CD4-positive, CD25-positive, alpha-beta regulatory T cell (primary cell): ENCODE measurements at regions not wholly inside any gene's neighbourhood (a gene's known extent, or its start where the extent isn't known, plus 50 kb on each side); places are given as distances from the start of the nearest gene placed in this dataset.
A peak's percentile ranks its signal among the peaks of the same experiment; 100 is the strongest.

Experiments used
- ATAC-seq, 2 donors: fragments of 150-1000 bp; cut with Tn5 transposase; one replicate each; pipeline ENCODE4 v1.10.0; 2021; ENCODE audit warnings: low read depth in 2 of 2, moderate number of reproducible peaks in 2 of 2, moderate library complexity in 1 of 2
- DNase-seq, 3 donors: peaks; one replicate each; pipeline versions ENCODE4 v3.0.0 to v3.0.0-alpha.2; 2012 to 2022; ENCODE audit warnings: mixed read lengths in 1 of 3
- H3K27ac ChIP-seq: one replicate; pipeline ENCODE4 v1.7.0; 2013; ENCODE audit warnings: mild to moderate bottlenecking, low read length; ENCODE audit not compliant: insufficient read depth, poor library complexity, severe bottlenecking
- H3K27me3 ChIP-seq: one replicate; pipeline ENCODE4 v1.7.0; 2013; ENCODE audit warnings: low read length; ENCODE audit not compliant: control insufficient read depth, insufficient read depth
- H3K36me3 ChIP-seq: one replicate; pipeline ENCODE4 v1.7.0; 2013; ENCODE audit warnings: mild to moderate bottlenecking, low read length, moderate library complexity; ENCODE audit not compliant: control insufficient read depth, insufficient read depth
- H3K4me1 ChIP-seq: 2 replicates; pipeline ENCODE4 v1.7.0; 2013; ENCODE audit warnings: mild to moderate bottlenecking, low read length; ENCODE audit not compliant: insufficient read depth, control insufficient read depth, poor library complexity, severe bottlenecking
- H3K4me3 ChIP-seq: one replicate; pipeline ENCODE4 v1.7.0; 2013; ENCODE audit warnings: low read depth, mild to moderate bottlenecking, low read length, moderate library complexity
- H3K9me3 ChIP-seq, 2 experiments: 1 replicate in 1 of 2; 2 replicates in 1 of 2; pipeline ENCODE4 v1.7.0; 2013; ENCODE audit warnings: low read length in 2 of 2, mild to moderate bottlenecking in 1 of 2, moderate library complexity in 1 of 2; ENCODE audit not compliant: control insufficient read depth in 2 of 2
- H3K27ac Mint-ChIP-seq, 3 donors: one replicate each; pipeline ENCODE4 v1.8.0; 2020 to 2022; ENCODE audit warnings: mild to moderate bottlenecking in 3 of 3, mixed read lengths in 3 of 3, moderate library complexity in 2 of 3
- H3K27me3 Mint-ChIP-seq: one replicate; pipeline ENCODE4 v1.8.0; 2022; ENCODE audit warnings: mild to moderate bottlenecking, mixed read lengths
- H3K36me3 Mint-ChIP-seq: one replicate; pipeline ENCODE4 v1.8.0; 2020; ENCODE audit warnings: mixed read lengths
- H3K4me1 Mint-ChIP-seq, 4 donors: one replicate each; pipeline ENCODE4 v1.8.0; 2020 to 2022; ENCODE audit warnings: mixed read lengths in 4 of 4, mild to moderate bottlenecking in 1 of 4
- H3K4me3 Mint-ChIP-seq, 4 donors: one replicate each; pipeline ENCODE4 v1.8.0; 2020 to 2022; ENCODE audit warnings: mild to moderate bottlenecking in 4 of 4, mixed read lengths in 4 of 4, moderate library complexity in 3 of 4
- H3K9me3 Mint-ChIP-seq, 7 donors: one replicate each; pipeline ENCODE4 v1.8.0; 2020 to 2022; ENCODE audit warnings: mixed read lengths in 7 of 7, mild to moderate bottlenecking in 3 of 7, moderate library complexity in 2 of 7

- Mint-ChIP-seq H3K27ac (no peak overlapping the region), H3K36me3 (no peaks in the 10 kb centered on the region), H3K4me3 (no peak overlapping the region), H3K4me1 (no peaks in the 10 kb centered on the region), H3K27me3 (no peaks in the 10 kb centered on the region), H3K9me3 (peaks cover 0 to 4% (median 2%) of the 10 kb centered on the region in 7 donors)
- DNase-seq (no peak), ATAC-seq (no peak)
- no peaks in the 10 kb centered on the region for H3K36me3 ChIP-seq
- H3K9me3 ChIP-seq, result no peaks in the 10 kb centered on the region
- no peak overlapping the region for H3K27ac ChIP-seq
- H3K4me1 ChIP-seq, result no peaks in the 10 kb centered on the region
- H3K4me3 ChIP-seq, result no peak overlapping the region
- no peaks in the 10 kb centered on the region for H3K27me3 ChIP-seq
These were observed 84.8 kb upstream of the RNF217 start for GRCh38 chr6:124877468-124877867.

- Mint-ChIP-seq H3K36me3 (no peaks in the 10 kb centered on the region), H3K27ac (no peak overlapping the region), H3K4me1 (no peaks in the 10 kb centered on the region), H3K9me3 (peaks cover 0 to 4% (median 2%) of the 10 kb centered on the region in 7 donors), H3K27me3 (no peaks in the 10 kb centered on the region), H3K4me3 (no peak overlapping the region)
- H3K36me3 ChIP-seq, result no peaks in the 10 kb centered on the region
- no peaks in the 10 kb centered on the region for H3K27me3 ChIP-seq
- no peak overlapping the region for H3K4me3 ChIP-seq
- H3K27ac ChIP-seq, result no peak overlapping the region
- no peaks in the 10 kb centered on the region for H3K9me3 ChIP-seq
- DNase-seq (no peak), ATAC-seq (no peak)
- no peaks in the 10 kb centered on the region for H3K4me1 ChIP-seq
These were observed 82.9 kb upstream of the RNF217 start for GRCh38 chr6:124879110-124879991.

- H3K27ac ChIP-seq, result no peak overlapping the region
- no peaks in the 10 kb centered on the region for H3K9me3 ChIP-seq
- no peaks in the 10 kb centered on the region for H3K27me3 ChIP-seq
- no peak overlapping the region for H3K4me3 ChIP-seq
- H3K36me3 ChIP-seq, result no peaks in the 10 kb centered on the region
- Mint-ChIP-seq H3K27ac (no peak overlapping the region), H3K4me1 (no peaks in the 10 kb centered on the region), H3K9me3 (peaks cover 0 to 4% (median 2%) of the 10 kb centered on the region in 7 donors), H3K27me3 (no peaks in the 10 kb centered on the region), H3K36me3 (no peaks in the 10 kb centered on the region), H3K4me3 (no peak overlapping the region)
- ATAC-seq, result no peak
- no peak for DNase-seq
- no peaks in the 10 kb centered on the region for H3K4me1 ChIP-seq
These were observed 82.3 kb upstream of the RNF217 start for GRCh38 chr6:124879992-124880355.

GRCh38 chr6:124881898-124882578 lies 80.2 kb upstream of the RNF217 start:
- Histone ChIP-seq H3K4me3 (no peak overlapping the region), H3K4me1 (no peaks in the 10 kb centered on the region), H3K27me3 (no peaks in the 10 kb centered on the region), H3K9me3 (no peaks in the 10 kb centered on the region), H3K36me3 (no peaks in the 10 kb centered on the region), H3K27ac (no peak overlapping the region)
- Mint-ChIP-seq H3K27ac (no peak overlapping the region), H3K27me3 (no peaks in the 10 kb centered on the region), H3K4me1 (no peaks in the 10 kb centered on the region), H3K9me3 (peaks cover 0 to 7% (median 1%) of the 10 kb centered on the region in 7 donors), H3K36me3 (no peaks in the 10 kb centered on the region), H3K4me3 (no peak overlapping the region)
- DNase-seq (no peak), ATAC-seq (no peak)

GRCh38 chr6:124882579-124883393 lies 79.5 kb upstream of the RNF217 start:
- Mint-ChIP-seq H3K9me3 (peaks cover 0 to 6% (median 1%) of the 10 kb centered on the region in 7 donors), H3K27me3 (no peaks in the 10 kb centered on the region), H3K4me1 (no peaks in the 10 kb centered on the region), H3K27ac (no peak overlapping the region), H3K36me3 (no peaks in the 10 kb centered on the region), H3K4me3 (no peak overlapping the region)
- Histone ChIP-seq H3K36me3 (no peaks in the 10 kb centered on the region), H3K9me3 (no peaks in the 10 kb centered on the region), H3K27ac (no peak overlapping the region), H3K4me1 (no peaks in the 10 kb centered on the region), H3K4me3 (no peak overlapping the region), H3K27me3 (no peaks in the 10 kb centered on the region)
- ATAC-seq, result no peak
- DNase-seq, result no peak

- Mint-ChIP-seq H3K27me3 (no peaks in the 10 kb centered on the region), H3K27ac (no peak overlapping the region), H3K4me3 (no peak overlapping the region), H3K36me3 (no peaks in the 10 kb centered on the region), H3K9me3 (peaks cover 0 to 6% (median 0%) of the 10 kb centered on the region in 7 donors), H3K4me1 (peaks cover 0 to 8% (median 2%) of the 10 kb centered on the region in 4 donors)
- ATAC-seq (no peak), DNase-seq (no peak)
- Histone ChIP-seq H3K36me3 (no peaks in the 10 kb centered on the region), H3K27me3 (no peaks in the 10 kb centered on the region), H3K27ac (no peak overlapping the region), H3K4me1 (no peaks in the 10 kb centered on the region), H3K4me3 (no peak overlapping the region), H3K9me3 (no peaks in the 10 kb centered on the region)
These were observed 77.1 kb upstream of the RNF217 start for GRCh38 chr6:124885171-124885570.

- ATAC-seq, result no peak
- no peak for DNase-seq
- H3K9me3 ChIP-seq, result no peaks in the 10 kb centered on the region
- H3K36me3 ChIP-seq, result no peaks in the 10 kb centered on the region
- H3K27me3 ChIP-seq, result no peaks in the 10 kb centered on the region
- H3K9me3 Mint-ChIP-seq, result peaks cover 0 to 10% (median 0%) of the 10 kb centered on the region in 7 donors
- H3K27ac Mint-ChIP-seq, result peak overlapping the region in 1 of 3 donors; percentile 8
- H3K27ac ChIP-seq, result no peak overlapping the region
- H3K36me3 Mint-ChIP-seq, result no peaks in the 10 kb centered on the region
- no peaks in the 10 kb centered on the region for H3K4me1 ChIP-seq
- no peaks in the 10 kb centered on the region for H3K27me3 Mint-ChIP-seq
- no peak overlapping the region for H3K4me3 Mint-ChIP-seq
- H3K4me1 Mint-ChIP-seq, result peaks cover 0 to 8% (median 2%) of the 10 kb centered on the region in 4 donors
- no peak overlapping the region for H3K4me3 ChIP-seq
These were observed 74.2 kb upstream of the RNF217 start for GRCh38 chr6:124887872-124888580.
